Posterior cingulate gyrus (tissue), 11 donors: ENCODE measurements at regions not wholly inside any gene's neighbourhood (a gene's known extent, or its start where the extent isn't known, plus 50 kb on each side); places are given as distances from the start of the nearest gene placed in this dataset.

Experiments used
- DNase-seq, 10 donors: peaks; one replicate each; pipeline versions ENCODE4 v3.0.0 to v3.0.0-alpha.2; 2020 to 2021; ENCODE audit warnings: mixed read lengths in 3 of 10
- intact Hi-C: fragments of 100-400 bp; cut with DNase I; formaldehyde crosslinking; loops from one replicate; pipeline ENCODE4 v1.15.1; 2023

DNA sequence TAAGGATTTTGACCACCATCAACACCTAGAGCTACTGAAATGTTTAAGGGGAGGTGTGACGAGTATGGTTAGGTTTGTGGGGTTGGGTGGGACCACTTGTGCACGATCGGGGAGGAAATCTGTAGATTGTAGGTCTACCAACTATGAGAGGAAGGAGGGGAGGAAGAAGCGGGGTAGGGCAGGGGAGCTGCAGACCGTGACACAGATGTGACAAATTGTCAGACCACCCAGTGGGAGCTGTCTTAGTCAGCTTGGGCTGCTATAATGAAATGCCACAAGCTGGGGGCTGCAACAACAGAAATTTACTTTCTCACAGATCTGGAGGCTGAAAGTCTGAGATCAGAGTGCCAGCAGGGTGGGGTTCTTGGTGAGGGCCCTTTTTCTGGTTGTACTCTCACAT is 62.2 kb upstream of the ARGLU1 start:
- intact Hi-C loops = no loop called here
- DNase-seq = no peak

- intact Hi-C loops = no loop called here
- DNase-seq = no peak
Measured at GRCh38 chr13:106628936-106629659, 61.2 kb upstream of the ARGLU1 start.

DNA sequence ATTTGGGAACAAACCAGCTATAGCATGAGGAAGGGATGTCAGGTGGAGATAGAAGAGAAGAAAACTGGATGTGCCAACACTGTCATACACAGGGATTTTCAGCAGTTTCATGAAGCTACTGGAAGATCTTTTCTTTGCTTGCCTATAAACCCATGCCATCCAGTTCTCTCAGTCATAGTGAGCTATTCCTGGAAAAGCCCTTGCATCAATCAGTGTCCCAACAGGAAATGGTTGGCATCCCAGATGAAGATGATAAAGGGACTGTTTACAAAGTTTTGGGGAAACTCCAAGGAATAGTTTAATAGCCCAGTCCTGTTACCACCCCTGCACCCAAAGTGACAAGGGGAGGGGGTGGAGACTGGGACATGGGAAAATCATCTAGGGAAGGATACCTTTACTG is 58.5 kb upstream of the ARGLU1 start:
- intact Hi-C loops = no loop called here
- DNase-seq = no peak

- intact Hi-C loops = no loop called here
- no peak for DNase-seq
Measured at GRCh38 chr13:106625578-106625977, 57.6 kb upstream of the ARGLU1 start.

DNA sequence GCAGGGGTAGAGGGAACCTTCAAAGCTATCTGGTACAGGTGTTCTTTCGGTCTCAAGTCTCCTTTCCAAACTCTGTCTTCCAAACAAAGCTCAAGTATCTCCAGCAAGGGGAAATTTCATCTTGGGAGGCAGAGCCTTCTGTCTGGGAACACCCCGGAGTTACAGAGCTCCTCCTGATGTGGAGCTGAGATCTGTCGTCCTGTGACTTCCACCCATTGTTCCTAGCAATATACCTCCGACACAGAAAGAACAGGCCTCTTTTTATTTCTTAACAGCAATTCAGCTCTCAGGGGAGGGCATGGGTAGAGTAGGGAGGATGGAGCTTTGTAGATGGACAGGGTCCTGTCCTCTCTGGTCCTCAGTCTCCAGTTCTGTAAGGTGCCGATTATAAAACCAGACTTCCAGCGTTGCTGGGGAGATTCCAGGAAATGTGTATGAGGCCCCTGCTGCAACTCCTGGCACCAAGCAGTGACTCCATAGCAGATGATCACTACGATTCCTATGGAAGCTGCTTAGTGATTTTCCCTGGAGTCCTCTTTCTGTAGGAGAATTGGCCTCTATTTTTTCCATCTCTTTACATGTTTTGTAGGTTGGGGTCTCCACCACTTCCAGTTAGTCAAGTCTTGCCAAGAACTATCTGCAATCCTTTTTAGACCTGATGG is 56.0 kb upstream of the ARGLU1 start:
- intact Hi-C loops = loop anchor here (5.0 kb wide), 1 partner anchor 293 kb away; no protein-coding TSS in a partner anchor
- no peak for DNase-seq

DNA sequence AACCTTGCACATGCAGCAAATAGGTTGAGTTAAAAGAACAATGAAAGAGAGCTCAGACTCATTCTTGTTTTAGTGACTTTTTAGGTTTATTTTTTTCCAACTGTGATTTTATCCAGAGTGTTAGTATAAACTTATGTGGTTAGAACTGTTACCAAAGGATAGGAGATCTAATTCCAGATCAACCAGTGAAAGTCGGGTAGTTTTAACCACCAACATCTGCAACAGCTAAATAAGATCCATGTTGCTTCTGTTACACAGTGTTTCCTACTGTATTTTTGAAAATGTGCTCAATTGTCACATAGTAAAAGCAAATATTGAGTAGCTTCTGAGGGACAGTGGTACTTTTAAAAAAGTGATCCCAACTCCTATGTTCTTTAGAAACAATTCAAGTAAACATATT is 53.9 kb upstream of the ARGLU1 start:
- intact Hi-C loops = loop anchor here (5.0 kb wide), 1 partner anchor 295 kb away; no protein-coding TSS in a partner anchor
- DNase-seq = no peak

- peak in 2 of 10 donors; percentile 32 to 83 for DNase-seq
- intact Hi-C loops = loop anchor here (5.0 kb wide), 1 partner anchor 297 kb away; no protein-coding TSS in a partner anchor
Measured at GRCh38 chr13:106619688-106620555, 52.0 kb upstream of the ARGLU1 start.
